ENCODE measurements at regions not wholly inside any gene's neighbourhood (a gene's known extent, or its start where the extent isn't known, plus 50 kb on each side); places are given as distances from the start of the nearest gene placed in this dataset.
"Not testable (repeated sequence)": the region's sequence is repeated elsewhere in the genome, so short reads cannot be mapped to it uniquely, and the experiment has no call there.

- no peak for DNase-seq (ENCODE audit: low read depth)
Observed at GRCh38 chr10:121133901-121134300, 282.7 kb downstream of the WDR11 start.

DNA sequence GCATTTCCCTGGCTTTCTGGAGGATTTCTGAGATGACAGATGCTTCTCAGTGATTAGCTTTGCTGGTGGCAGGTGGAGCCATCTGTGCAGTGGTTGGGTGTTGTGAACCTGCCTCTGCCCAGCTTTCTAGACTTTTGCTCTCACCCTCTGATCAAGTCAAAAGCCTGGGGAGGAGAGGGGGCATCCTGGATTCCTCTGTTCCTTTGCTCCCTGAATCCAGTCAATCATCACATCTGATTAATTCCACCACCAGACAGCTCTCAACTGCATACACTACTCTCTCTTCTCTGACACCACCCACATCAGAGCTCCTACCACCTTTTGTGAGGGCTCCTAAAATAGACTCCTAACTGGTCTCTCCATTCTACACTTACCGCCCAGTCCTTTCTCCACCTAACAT is 283.5 kb downstream of the WDR11 start:
- DNase-seq (ENCODE audit: low read depth), result no peak

GRCh38 chr10:121135512-121135911 is 284.4 kb downstream of the WDR11 start:
- no peak for DNase-seq (ENCODE audit: low read depth)

- no peak for DNase-seq (ENCODE audit: low read depth)
Observed at GRCh38 chr10:121137533-121137932, 286.4 kb downstream of the WDR11 start.

DNA sequence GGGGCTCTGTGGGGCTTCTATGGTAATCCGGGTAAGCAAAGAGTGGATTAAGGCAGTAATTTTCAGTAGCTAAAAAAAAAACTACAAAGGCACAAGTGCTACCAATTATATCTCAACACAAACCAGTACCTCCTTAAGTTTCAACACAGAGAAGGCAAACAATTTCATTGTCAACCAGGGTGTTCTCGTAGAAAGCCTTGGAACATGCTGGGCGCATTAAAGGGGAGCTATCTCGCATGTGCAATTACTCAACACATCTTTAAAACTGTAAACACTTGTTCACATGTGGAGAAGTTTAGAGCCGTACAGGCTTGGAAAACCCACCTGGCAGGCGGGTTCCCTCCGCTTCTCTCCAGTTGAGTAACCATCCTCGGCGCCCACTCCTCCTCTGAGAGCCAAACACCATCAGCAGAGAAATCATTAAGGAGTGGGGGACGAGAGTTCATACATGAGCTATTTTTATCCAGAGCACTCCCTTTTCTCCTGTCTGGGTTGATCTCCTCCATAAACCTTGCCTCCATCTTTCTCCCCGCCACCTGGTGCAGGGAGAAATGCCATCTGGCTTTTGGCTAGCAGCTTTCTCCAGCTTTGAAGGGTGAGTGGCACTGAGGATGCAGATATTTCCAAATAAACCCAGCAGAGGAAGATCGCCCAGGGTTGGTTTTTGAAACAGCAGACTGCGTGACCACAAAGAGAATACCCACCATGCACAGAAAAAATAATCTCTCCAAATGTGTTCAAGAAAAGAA is 287.1 kb downstream of the WDR11 start:
- DNase-seq (ENCODE audit: low read depth), result no peak

DNA sequence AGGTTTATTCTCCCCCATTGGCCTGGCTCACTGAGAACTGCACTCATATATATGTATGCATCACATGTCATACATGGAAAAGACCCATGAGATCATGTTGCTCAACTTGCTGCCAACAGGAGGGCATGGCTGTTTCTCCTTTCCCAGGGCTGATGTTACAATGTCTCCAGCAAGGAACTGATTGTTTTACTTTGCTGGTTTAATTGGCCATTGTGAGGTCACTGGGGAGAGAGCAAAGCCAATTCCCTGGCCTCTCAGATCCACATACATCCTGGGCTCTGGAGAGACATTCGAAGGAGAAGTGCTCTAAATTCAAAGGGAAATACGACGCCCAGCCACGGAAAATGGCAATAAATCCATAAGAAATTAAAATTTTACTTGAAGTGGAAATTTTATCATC is 287.8 kb downstream of the WDR11 start:
- no peak for DNase-seq (ENCODE audit: low read depth)

DNA sequence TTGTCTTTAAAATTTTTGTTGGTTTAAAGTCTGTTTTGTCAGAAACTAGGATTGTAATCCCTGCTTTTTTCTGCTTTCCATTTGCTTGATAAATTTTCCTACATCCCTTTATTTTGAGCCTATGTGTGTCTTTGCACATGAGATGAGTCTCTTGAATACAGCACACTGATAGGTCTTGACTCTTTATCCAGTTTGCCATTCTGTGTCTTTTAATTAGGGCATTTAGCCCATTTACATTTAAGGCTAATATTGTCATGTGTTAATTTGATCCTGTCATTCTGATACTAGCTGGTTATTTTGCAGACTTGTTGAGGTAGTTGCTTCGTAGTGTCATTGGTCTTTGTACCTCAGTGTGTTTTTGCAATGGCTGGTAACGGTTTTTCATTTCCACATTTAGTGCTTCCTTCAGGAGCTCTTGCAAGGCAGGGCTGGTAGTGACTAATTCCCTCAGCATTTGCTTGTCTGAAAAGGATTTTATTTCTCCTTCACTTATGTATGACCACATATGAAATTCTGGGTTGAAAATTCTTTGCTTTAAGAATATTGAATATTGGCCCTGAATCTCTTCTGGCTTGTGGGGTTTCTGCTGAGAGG is 294.7 kb downstream of the WDR11 start:
- DNase-seq (ENCODE audit: low read depth), result not testable (repeated sequence)

GRCh38 chr10:121148921-121149320 is 297.8 kb downstream of the WDR11 start:
- DNase-seq (ENCODE audit: low read depth), result no peak

DNA sequence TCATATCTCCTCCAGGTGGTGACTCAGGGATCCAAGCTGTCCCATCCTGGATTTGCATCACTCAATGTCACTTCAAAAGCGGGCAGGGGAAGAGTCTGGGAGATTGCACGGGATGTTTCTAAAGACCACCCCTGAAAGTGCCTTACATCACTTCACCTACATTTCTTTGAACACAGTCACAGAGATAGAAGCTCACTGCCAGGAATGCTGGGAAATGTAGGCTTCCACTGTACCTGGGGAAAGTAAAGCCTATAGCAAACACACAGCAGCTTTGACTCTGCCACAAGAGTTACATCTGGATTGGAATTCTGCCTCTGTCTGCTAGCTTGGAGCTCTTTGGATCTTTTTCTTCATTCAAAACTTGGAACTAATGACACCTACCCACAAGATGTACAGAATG is 300.9 kb downstream of the WDR11 start:
- no peak for DNase-seq (ENCODE audit: low read depth)

DNA sequence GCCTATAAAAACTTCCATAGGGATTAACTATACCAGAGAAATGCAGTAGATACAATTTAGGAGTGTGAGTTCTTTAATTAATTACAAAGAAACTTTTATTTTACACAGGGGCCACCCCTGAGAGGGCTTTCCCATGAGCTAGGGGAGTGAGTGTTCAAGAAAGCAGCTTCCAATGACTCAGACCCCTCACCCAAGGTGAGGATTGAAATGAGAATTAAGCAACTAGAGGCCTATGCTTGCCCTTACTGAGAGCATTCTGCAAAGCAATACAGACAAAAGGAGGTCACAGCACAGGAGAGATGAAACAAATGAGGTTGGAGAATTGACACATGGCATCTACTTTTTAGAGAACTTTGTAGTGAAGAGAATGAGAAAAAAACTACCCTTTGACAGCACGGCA is 301.8 kb downstream of the WDR11 start:
- no peak for DNase-seq (ENCODE audit: low read depth)

DNA sequence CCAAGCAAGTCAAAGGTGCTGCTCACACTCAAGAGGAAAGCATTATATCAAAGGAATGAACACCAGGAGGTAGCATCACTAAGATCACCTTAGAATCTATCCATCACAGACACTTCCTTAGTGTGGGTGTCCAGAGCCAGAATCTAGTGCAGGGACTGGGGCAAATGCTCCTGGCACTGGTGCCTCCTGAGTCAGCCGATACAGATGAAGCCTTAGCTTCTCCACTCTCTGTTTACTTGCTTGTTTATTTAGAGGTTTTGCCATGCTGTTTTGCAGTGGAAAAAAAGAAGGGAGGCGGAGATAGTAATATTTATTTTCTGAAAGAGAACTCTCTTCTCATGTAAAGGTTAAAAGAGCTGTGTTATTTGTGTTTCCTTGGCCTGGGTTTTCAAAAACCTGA is 303.1 kb downstream of the WDR11 start:
- DNase-seq (ENCODE audit: low read depth), result no peak

GRCh38 chr10:121154846-121155245 is 303.7 kb downstream of the WDR11 start:
- DNase-seq (ENCODE audit: low read depth), result no peak

GRCh38 chr10:121155742-121156474 is 304.7 kb downstream of the WDR11 start:
- no peak for DNase-seq (ENCODE audit: low read depth)

DNA sequence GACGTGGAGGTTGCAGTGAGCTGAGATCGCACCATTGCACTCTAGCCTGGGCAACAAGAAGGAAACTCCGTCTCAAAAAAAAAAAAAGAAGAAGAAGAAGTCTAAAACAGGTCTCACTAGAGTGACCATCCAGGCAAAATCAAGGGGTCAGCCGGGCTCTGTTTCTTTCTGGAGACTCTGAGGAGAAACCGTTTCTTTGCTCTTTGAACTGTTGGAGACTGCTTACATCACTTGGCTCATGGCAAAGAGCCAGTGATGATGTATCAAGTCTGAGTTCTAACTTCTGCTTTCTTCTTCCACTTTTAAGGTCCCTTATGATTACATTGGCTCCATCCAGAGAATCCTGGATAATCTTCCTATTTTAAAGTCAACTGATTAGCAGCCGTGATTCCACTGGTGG is 306.8 kb downstream of the WDR11 start:
- no peak for DNase-seq (ENCODE audit: low read depth)

DNA sequence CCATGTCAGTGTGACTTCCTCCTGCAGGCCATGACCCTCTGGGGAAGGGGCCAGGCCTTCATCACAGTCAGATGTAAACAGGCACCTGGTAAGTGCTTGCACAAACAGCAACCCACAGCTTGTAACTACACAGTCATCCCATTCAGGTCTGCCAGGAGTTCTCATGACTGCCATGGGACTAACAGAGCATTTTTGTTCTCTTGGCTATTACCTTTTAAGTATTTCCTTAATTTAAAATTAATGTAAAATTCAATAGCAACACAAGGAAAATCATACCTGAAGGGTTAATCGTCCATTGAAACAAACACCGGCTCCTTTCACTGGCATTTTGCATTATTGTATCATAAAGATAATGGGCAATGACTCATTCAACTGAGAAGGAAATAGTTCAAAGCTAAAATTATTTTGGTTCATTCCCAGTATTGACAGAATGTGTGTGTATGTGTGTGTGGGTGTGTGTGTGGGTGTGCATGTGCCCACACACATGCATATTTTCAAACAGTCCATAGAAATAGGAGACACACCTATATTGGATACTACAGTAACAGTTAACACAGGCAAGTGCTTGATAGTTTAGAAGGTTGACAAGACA is 307.9 kb downstream of the WDR11 start:
- DNase-seq (ENCODE audit: low read depth), result no peak

DNA sequence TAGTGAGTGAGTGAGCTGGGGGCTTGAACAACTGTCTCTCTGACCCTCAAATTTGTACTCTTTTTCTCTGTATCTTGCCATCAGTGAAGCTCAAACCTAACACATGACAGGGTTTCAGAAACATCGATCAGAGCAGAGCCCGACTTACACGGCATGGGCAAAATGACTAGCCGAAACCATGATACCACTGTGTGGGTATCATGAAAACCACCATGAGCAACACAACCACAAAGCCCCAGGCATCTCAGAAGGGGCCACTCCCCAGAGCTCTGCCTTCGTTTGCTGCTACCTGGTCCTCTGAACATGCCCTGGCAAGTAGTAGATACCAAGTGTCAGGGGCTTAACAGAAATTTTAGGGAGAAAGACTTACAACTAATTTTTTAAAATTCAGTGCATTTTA is 308.5 kb downstream of the WDR11 start:
- DNase-seq (ENCODE audit: low read depth), result no peak

DNA sequence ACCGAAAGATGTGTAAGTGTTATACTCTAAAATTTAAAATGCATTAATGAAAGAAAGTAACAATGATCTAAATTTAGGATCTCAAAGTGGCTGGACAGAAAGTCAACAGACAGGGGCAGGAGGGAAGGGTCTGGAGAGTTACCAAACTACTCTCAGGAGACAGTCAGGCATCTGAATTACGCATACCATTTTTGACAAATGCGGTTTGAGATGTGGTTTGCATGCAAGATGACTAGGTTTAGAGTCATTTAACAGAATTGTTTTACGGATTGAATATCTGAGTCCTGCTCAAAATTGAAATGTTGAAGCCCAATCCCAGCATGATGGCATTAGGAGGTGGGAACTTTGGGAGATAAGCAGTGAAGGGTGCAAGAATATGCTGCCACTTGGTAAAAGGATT is 314.1 kb downstream of the WDR11 start:
- no peak for DNase-seq (ENCODE audit: low read depth)

DNA sequence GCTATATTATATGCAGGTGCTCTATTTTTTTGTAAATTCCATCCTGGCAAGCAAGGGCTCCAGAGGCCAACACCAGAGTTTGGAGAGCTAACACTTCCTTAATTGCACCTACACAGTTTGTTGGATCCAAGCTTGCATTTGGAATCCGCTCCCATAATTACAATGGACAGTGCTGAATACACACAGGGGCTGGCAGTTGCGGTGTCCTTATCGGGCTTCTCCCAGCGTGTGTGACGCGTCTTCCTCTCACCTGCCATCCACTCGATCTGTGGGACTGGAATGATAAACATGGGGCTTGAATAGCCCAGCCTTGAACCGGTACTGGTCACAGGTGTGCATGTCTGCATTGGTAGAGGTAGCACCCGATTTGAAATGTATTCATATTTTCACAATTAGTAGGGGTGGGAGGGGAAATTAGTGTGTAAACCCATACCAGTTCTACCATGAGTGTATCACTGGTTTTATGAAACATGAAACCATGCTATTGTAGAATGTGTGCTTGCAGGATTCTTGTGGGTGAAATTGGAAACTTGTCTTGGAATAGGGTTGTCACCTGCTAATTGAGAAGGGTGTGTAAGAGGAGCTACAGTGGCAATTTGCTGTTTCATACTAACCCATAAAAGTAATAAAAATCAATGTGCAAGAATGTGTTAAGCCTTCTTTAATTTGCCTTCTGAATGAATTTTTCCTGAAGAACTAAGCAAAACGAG is 316.5 kb downstream of the WDR11 start:
- DNase-seq (ENCODE audit: low read depth), result no peak

GRCh38 chr10:121168545-121169216 is 317.5 kb downstream of the WDR11 start:
- DNase-seq (ENCODE audit: low read depth), result no peak

DNA sequence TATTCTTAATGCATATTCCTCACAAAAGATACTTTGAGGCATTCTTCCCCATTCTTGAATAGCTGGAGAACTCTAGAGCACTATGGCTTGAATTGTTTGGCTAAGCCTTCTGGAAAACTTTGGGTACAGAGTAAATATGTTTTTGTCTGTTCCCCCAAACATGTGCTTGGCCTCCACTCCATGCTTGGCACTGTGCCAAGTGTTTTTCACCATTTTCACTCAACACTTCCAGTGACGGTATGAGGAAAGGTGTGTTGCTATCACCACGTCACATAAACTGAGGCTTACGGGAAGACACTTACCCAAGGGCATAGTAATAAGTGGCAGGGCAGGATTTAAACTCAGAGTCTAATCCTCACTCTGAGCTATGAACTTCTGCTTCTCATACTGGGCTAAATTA is 318.2 kb downstream of the WDR11 start:
- DNase-seq (ENCODE audit: low read depth), result no peak

Measured in non-pigmented ciliary epithelial cell (primary cell).